A204.1 (cell line): ENCODE measurements at regions not wholly inside any gene's neighbourhood (a gene's known extent, or its start where the extent isn't known, plus 50 kb on each side); places are given as distances from the start of the nearest gene placed in this dataset.
"Not testable (repeated sequence)": the region's sequence is repeated elsewhere in the genome, so short reads cannot be mapped to it uniquely, and the experiment has no call there.

Source experiments
- FAIRE-seq: peaks from 2 replicates; lab custom pipeline; 2012; peaks lifted over from hg19 to GRCh38; lab: Jason Lieb, UNC

DNA sequence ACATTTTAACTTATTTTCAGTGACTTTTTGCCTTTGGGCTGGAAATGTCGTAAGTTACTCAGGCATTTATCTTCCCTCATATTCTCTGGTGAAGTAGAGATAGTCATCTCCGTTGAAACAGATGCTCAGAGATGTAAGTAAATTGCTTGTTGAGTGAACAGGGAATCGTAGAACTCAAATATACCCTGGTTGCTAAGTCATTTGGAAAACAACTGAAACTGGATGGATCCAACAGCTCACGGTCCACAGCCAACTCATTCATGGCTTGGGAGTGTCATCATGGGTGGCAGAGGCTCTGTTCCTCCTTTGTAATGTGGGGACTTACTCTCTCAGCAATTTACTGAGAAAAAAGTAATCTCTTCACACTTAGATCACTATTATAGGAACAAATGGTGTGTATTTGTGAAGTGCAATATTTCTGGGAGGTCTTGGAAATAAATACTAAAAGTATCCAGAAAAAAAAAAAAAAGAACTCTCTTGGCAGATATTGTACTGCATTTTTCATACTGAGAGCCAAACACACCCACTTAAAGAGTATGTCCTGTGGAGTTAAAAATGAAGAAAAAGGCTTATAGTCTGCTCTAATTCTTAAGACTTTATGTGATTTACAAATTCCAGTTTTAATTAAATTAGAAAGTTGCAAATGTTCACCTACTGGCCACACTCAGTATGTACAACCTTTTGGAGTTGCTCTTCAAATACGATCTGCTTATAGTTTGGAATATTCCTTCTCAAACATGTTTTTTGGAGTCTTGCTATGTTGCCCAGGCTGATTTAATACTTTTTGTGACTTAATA, 107.4 kb downstream of the LEPR start:
- no peak for FAIRE-seq

DNA sequence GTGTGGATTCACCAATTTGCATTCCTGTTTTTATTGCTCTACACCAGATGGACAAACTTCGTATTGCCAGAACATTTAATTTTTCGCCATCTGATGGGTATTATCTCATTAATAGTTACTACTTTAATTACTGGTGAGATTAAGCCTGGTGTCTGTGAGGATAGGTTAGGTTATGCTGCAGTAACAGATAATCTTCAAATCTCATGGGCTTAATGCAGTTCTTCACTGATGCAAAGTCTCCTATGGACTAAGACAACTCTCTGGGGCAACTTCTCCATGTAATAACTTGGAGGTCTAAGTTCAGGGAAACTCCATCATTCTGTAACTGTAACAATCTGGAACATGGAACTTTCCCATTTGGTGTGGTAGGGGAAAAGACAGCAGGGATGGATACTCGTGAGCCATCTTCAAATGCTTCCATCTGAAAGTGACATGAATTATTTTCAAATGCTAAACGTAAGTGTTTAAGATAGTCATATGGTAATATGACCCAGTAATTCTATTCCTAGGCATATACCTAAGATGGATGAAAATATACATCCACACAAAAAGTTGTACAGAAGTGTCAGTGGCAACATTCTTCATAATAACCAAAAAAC, 111.6 kb downstream of the LEPR start:
- FAIRE-seq: no peak

- FAIRE-seq: no peak
These were observed 115.5 kb downstream of the LEPR start for GRCh38 chr1:65535981-65536380.

GRCh38 chr1:65538086-65538485, 117.6 kb downstream of the LEPR start:
- FAIRE-seq: no peak

- no peak for FAIRE-seq
These were observed 118.2 kb downstream of the LEPR start for GRCh38 chr1:65538664-65539063.

DNA sequence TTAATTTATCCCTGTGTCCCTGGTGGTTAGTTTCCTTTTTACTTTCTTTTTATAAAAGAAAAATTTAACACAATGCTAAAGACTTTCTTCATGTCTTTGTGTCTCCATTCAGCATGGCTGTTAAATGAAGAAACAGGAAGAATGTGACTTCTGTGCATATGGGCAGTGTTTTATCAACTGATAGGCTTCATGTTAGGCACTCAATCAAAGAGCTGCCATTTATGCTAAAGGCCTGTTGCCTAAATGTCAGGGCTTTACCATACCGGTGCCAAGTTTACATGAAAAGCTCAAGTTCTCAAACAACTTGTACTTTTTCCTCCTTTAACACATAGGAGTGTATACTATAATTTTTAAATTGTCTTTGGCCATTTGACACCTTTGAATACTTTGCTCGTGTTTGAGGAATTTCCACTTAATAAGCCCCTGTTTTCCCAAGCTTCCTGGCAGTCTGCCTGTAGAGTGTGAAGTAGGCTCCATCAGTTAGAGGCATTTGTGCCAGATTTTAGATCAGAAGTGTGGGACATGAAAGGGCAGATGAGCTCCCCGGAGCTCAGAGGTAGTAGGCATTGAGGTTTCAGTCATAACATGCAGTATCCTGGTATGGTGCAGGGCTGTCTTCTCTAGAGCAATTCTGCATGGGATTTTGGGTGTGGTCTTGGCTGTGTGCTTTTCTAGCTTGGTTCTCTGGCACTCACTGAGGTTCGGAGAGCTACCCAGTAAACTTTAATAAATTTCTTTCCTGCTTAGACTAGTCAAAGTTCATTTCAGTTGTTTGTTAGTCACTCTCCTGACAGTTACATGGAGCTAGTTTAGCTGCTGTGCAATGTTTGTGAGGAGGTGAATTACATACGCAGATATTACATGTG, 119.0 kb downstream of the LEPR start:
- FAIRE-seq: no peak

DNA sequence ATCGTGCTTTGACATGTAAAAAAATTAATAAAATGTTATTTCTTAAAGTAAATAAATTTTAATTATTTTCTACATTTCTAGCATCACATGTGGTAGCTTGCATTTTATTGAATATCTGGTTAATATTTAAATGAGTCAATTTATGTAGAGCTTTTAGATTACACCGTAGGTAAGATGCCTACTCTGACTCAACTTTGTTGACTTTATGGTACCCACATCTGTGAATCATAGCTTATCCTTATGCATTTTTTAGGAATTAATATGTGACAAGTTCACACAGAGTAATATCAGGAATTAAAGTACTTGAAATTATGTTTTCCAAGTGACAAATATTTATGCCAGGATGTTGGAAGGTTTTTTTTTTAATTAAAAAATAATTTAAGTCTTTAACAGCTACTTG, 120.7 kb downstream of the LEPR start:
- no peak for FAIRE-seq

DNA sequence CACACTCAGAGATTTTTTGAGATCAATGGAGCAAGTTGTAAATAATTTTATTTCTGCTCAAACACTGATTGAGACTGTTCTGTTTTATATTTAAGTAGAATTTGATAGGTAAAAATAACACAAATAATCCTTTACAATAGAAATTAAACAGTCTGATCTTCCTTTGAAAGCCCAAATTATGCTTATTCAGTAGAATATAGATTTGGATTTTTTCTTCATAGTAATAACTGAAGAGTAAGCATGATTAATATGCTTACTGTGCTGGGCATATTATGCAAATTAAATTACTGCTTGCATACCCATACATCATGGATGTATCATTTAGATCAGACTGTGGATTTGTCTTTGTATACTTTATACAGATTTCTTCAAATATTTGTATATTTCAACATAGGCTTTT, 121.4 kb downstream of the LEPR start:
- FAIRE-seq: no peak

DNA sequence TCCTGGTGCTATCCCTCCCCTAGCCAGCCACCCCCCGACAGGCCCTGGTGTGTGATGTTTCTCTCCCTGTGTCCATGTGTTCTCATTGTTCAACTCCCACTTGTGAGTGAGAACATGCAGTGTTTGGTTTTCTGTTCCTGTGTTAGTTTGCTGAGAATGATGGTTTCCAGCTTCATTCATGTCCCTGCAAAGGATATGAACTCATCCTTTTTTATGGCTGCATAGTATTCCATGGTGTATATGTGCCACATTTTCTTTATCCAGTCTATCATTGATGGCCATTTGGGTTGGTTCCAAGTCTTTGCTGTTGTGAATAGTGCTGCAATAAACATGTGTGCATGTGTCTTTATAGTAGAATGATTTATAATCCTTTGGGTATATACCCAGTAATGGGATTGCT, 122.1 kb downstream of the LEPR start:
- not testable (repeated sequence) for FAIRE-seq

DNA sequence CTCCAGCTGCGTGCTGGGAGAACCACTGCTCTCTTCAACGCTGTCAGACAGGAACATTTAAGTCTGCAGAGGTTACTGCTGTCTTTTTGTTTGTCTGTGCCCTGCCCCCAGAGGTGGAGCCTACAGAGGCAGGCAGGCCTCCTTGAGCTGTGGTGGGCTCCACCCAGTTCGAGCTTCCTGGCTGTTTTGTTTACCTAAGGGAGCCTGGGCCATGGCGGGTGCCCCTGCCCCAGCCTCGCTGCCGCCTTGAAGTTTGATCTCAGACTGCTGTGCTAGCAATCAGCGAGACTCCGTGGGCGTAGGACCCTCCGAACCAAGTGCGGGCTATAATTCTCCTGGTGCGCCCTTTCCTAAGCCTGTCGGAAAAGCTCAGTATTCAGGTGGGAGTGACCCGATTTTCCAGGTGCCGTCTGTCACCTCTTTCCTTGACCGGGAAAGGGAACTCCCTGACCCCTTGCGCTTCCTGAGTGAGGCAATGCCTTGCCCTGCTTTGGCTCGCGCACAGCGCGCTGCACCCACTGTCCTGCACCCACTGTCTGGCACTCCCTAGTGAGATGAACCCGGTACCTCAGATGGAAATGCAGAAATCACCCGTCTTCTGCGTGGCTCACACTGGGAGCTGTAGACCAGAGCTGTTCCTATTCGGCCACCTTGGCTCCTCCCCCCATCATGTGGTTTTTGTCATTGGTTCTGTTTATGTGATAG, 130.0 kb downstream of the LEPR start:
- not testable (repeated sequence) for FAIRE-seq

DNA sequence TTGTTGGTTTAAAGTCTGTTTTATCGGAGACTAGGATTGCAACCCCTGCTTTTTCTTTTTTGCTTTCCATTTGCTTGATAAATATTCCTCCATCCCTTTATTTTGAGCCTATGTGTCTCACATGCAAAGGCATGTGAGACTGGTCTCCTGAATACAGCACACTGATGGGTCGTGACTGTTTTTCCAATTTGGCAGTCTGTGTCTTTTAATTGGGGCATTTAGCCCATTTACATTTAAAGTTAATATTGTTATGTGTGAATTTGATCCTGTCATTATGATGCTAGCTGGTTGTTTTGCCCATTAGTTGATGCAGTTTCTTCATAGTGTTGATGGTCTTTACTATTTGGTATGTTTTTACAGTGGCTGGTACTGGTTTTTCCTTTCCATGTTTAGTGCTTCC, 132.0 kb downstream of the LEPR start:
- not testable (repeated sequence) for FAIRE-seq

DNA sequence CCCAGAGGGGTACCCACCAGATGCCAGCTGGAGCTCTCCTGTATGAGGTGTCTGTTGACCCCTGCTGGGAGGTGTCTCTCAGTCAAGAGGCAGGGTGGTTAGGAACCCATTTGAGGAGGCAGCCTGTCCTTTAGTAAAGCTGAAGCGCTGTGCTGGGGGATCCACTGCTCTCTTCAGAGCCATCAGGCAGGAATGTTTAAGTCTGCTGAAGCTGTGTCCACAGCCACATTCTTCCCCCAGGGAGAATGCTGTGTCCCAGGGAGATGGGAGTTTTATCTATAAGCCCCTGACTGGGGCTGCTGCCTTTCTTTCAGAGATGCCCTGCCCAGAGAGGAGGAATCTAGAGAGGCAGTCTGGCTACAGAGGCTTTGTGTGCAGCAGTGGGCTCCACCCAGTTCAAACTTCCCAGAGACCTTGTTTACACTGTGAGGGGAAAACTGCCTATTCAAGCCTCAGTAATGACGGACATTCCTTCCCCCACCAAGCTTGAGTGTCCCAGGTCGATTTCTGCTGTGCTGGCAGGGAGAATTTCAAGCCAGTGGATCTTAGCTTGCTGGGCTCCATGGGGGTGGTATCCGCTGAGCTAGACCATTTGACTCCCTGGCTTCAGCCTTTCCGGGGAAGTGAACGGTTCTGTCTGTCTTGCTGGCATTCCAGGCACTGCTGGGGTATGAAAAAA, 133.8 kb downstream of the LEPR start:
- not testable (repeated sequence) for FAIRE-seq

DNA sequence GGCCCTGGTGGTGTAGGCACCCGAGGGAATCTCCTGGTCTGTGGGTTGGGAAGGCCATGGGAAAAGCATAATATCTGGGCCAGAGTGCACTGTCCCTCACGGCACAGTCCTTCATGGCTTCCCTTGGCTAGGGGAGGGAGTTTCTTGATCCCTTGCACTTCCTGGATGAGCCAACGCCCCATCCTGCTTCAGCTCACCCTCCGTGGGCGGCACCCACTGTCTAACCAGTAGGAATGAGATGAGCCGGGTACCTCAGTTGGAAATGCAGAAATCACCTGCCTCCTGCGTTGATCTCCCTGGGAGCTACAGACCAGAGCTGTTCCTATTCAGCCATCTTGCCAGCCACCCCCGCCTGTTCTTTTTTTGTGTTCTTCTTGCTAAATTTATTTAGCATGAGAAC, 134.4 kb downstream of the LEPR start:
- FAIRE-seq: no peak

GRCh38 chr1:65558215-65558614, 137.7 kb downstream of the LEPR start:
- FAIRE-seq: no peak

- FAIRE-seq: no peak
These were observed 144.0 kb downstream of the LEPR start for GRCh38 chr1:65564493-65564892.

GRCh38 chr1:65568285-65568684, 147.8 kb downstream of the LEPR start:
- FAIRE-seq: no peak

- no peak for FAIRE-seq
These were observed 152.4 kb downstream of the LEPR start for GRCh38 chr1:65572701-65573421.

GRCh38 chr1:65577278-65577677, 156.8 kb downstream of the LEPR start:
- FAIRE-seq: no peak

DNA sequence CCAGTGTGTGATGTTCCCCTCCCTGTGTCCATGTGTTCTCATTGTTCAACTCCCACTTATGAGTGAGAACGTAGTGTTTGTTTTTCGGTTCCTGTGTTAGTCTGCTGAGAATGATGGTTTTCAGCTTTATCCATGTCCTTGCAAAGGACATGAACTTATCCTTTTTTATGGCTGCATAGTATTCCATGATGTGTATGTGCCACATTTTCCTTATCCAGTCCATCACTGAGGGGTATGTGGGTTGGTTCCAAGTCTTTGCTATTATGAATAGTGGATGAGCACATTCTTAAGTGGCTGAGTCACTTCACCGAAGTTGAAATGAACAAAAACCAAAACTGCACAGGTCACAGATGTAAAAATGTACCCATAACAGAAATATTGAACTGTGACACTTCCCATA, 157.5 kb downstream of the LEPR start:
- FAIRE-seq: not testable (repeated sequence)

- no peak for FAIRE-seq
These were observed 160.7 kb downstream of the LEPR start for GRCh38 chr1:65581119-65581518.

DNA sequence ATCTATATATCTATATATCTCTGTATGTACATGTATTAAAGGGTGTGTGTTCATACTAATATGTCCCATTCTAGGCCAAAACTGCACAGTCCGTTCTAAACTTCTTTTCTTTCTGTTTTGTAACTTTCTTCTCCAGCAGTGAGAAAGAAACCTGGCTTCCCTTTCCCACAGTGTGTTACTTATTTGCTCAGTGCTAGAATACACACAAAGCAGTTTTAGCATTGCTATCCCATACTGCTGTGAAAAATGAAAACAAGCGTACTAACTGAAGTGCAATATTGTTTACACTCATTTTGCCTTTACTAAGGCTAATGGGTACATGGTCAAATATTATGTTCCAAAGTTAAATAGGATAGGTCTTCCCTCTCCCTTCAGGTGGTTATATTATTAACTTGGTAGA, 163.9 kb downstream of the LEPR start:
- no peak for FAIRE-seq
